K562 (cell line): ENCODE measurements at regions not wholly inside any gene's neighbourhood (a gene's known extent, or its start where the extent isn't known, plus 50 kb on each side); places are given as distances from the start of the nearest gene placed in this dataset.

ENCODE experiments used
- ATAC-seq: fragments of 200-7000 bp; cut with Tn5 transposase; 3 replicates; pipeline ENCODE4 v1.9.1; 2020; ENCODE audit warnings: moderate library complexity
- BruUV-seq: library from RNA; stranded (reverse); fragments of 400-500 nt; replicated peaks from 2 replicates; lab custom pipeline; 2021; lab: Mats Ljungman, UMichigan
- CTCF ChIA-PET: fragments of 300-600 bp; formaldehyde crosslinking; extraction: SDS; loops from one replicate; lab custom pipeline; 2021; ENCODE audit warnings: low intra/inter-chr PET ratio; lab: Yijun Ruan, JAX
- POLR2A ChIA-PET: fragments of 300-600, 350-650 bp; sonication (Branson Sonifier 250); formaldehyde crosslinking; extraction: SDS; loops from one replicate; lab custom pipeline; 2021; ENCODE audit warnings: antibody characterized with exemption, inconsistent platforms; lab: Yijun Ruan, JAX
- DNase-seq, 4 experiments: peaks; one replicate each; pipeline versions ENCODE4 v3.0.0 to v3.0.0-alpha.2; 2011 to 2018; ENCODE audit warnings: low spot score in 3 of 4, mixed read lengths in 3 of 4; ENCODE audit errors: extremely low read depth in 1 of 4
- FAIRE-seq: peaks from 2 replicates; lab custom pipeline; 2011; peaks lifted over from hg19 to GRCh38; lab: Jason Lieb, UNC
- H2AFZ ChIP-seq: 2 replicates; pipeline ENCODE4 v1.6.0; 2011; ENCODE audit warnings: low read depth, low read length, control low read depth, inconsistent platforms
- H3K27ac ChIP-seq: fragments of 200-600 bp; 3 replicates; pipeline ENCODE4 v1.8.0; 2011; ENCODE audit warnings: low read depth, mild to moderate bottlenecking, control low read depth, inconsistent platforms, low read length, moderate library complexity, mixed read lengths; ENCODE audit errors: extremely low read depth
- H3K27me3 ChIP-seq, 2 experiments: fragments of 300-600 bp in 1 of 2; 2 replicates in 1 of 2; 3 replicates in 1 of 2; pipeline versions ENCODE4 v1.6.0 to v1.8.0; 2011; ENCODE audit warnings: inconsistent platforms in 2 of 2, low read length in 2 of 2, mild to moderate bottlenecking in 1 of 2, mixed read lengths in 1 of 2, moderate library complexity in 1 of 2; ENCODE audit not compliant: control insufficient read depth in 2 of 2, insufficient read depth in 2 of 2
- H3K36me3 ChIP-seq: fragments of 300-600 bp; 3 replicates; pipeline ENCODE4 v1.8.0; 2011; ENCODE audit warnings: mild to moderate bottlenecking, low read length, inconsistent platforms; ENCODE audit not compliant: control insufficient read depth, insufficient read depth
- H3K4me1 ChIP-seq, 2 experiments: fragments of 200-600 bp in 1 of 2; replicated peaks in 1 of 2; 2 replicates in 1 of 2; 3 replicates in 1 of 2; pipeline versions ENCODE4 v1.5.1 to v1.8.0; 2011; ENCODE audit warnings: inconsistent platforms in 2 of 2, low read length in 2 of 2, mild to moderate bottlenecking in 1 of 2, mixed read lengths in 1 of 2, moderate library complexity in 1 of 2; ENCODE audit not compliant: control insufficient read depth in 2 of 2, insufficient read depth in 2 of 2
- H3K4me2 ChIP-seq: 2 replicates; pipeline ENCODE4 v1.6.1; 2011; ENCODE audit warnings: low read length, control low read depth, inconsistent platforms, mixed read lengths; ENCODE audit not compliant: insufficient read depth
- H3K4me3 ChIP-seq: fragments of 200-600 bp; sonication (generic), shearing (Covaris generic); 2 replicates; pipeline ENCODE4 v1.5.1; 2016; ENCODE audit warnings: control low read depth, inconsistent platforms
- H3K79me2 ChIP-seq: fragments of 200-600 bp; 3 replicates; pipeline ENCODE4 v1.8.0; 2011; ENCODE audit warnings: low read length, inconsistent platforms; ENCODE audit not compliant: control insufficient read depth, insufficient read depth
- H3K9ac ChIP-seq, 2 experiments: 2 replicates each; pipeline versions ENCODE4 v1.6.0 to v1.6.1; 2011; ENCODE audit warnings: low read depth in 2 of 2, low read length in 2 of 2, control low read depth in 1 of 2, inconsistent platforms in 1 of 2, mild to moderate bottlenecking in 1 of 2, mixed read lengths in 1 of 2; ENCODE audit not compliant: insufficient read depth in 1 of 2
- H3K9me1 ChIP-seq: one replicate; pipeline ENCODE4 v1.6.0; 2011; ENCODE audit warnings: inconsistent platforms, mild to moderate bottlenecking, low read length, moderate library complexity; ENCODE audit not compliant: control insufficient read depth, insufficient read depth
- H3K9me3 ChIP-seq: replicated peaks from 2 replicates; pipeline ENCODE4 v1.5.1; 2011; ENCODE audit warnings: low read depth, low read length, inconsistent platforms; ENCODE audit not compliant: control insufficient read depth, insufficient read depth
- H4K20me1 ChIP-seq: replicated peaks from 2 replicates; pipeline ENCODE4 v1.6.1; 2011; ENCODE audit warnings: low read length, inconsistent platforms, mixed read lengths; ENCODE audit not compliant: control insufficient read depth, insufficient read depth
- CCAR2 ChIP-seq: fragments of 200-400 bp; formaldehyde crosslinking; IDR thresholded peaks from 2 replicates; pipeline ENCODE4 v1.6.1; 2017; ENCODE audit warnings: mild to moderate bottlenecking, low read depth, low read length
- CHD4 ChIP-seq: fragments of 200-600 bp; sonication (generic); IDR thresholded peaks from 3 replicates; pipeline ENCODE4 v1.6.1; 2012; ENCODE audit warnings: low read depth, mild to moderate bottlenecking, mixed read lengths, low read length, inconsistent platforms; ENCODE audit not compliant: insufficient read depth, insufficient replicate concordance, poor library complexity, severe bottlenecking
- E2F1 ChIP-seq: sonication (generic); formaldehyde crosslinking; IDR thresholded peaks from 2 replicates; pipeline ENCODE4 v1.8.1; 2023; ENCODE audit warnings: mild to moderate bottlenecking, missing genetic modification reagents, moderate library complexity
- FUS ChIP-seq: fragments of 200-400 bp; formaldehyde crosslinking; optimal IDR thresholded peaks from 2 replicates; pipeline ENCODE3; 2017; ENCODE audit warnings: low read depth, low read length
- GTF2B ChIP-seq: IDR thresholded peaks from 2 replicates; pipeline ENCODE4 v1.6.1; 2011; ENCODE audit not compliant: insufficient read length; ENCODE audit errors: extremely low read depth
- GTF3C2 ChIP-seq: IDR thresholded peaks from 3 replicates; pipeline ENCODE4 v1.6.1; 2011; ENCODE audit warnings: borderline replicate concordance, mild to moderate bottlenecking, moderate library complexity; ENCODE audit not compliant: insufficient read length; ENCODE audit errors: extremely low read depth
- HDGF ChIP-seq: fragments of 450-650 bp; IDR thresholded peaks from 2 replicates; pipeline ENCODE4 v1.6.1; 2016
- KLF10 ChIP-seq: fragments of 250-450 bp; sonication (Bioruptor Pico); IDR thresholded peaks from 2 replicates; pipeline ENCODE4 v1.6.1; 2021; ENCODE audit warnings: matching md5 sums
- NR2C1 ChIP-seq, 2 experiments: fragments of 450-650 bp; IDR thresholded peaks; 2 replicates each; pipeline ENCODE4 v1.6.1; 2017; ENCODE audit warnings: mild to moderate bottlenecking in 2 of 2, antibody characterized with exemption in 1 of 2, inconsistent platforms in 1 of 2, missing compliant biosample characterization in 1 of 2, missing genetic modification characterization in 1 of 2
- TCF7L2 ChIP-seq: fragments of 150-350 bp; IDR thresholded peaks from 2 replicates; pipeline ENCODE4 v1.6.1; 2016; ENCODE audit warnings: low read depth, mild to moderate bottlenecking, low read length, moderate library complexity
- YBX1 ChIP-seq: fragments of 450-650 bp; IDR thresholded peaks from 2 replicates; pipeline ENCODE4 v1.7.1; 2016; ENCODE audit warnings: mild to moderate bottlenecking
- ZBTB2 ChIP-seq: fragments of 450-650 bp; IDR thresholded peaks from 2 replicates; pipeline ENCODE4 v1.6.1; 2016; ENCODE audit warnings: antibody characterized with exemption
- ZNF133 ChIP-seq: fragments of 250-450 bp; sonication (Bioruptor Pico); IDR thresholded peaks from 2 replicates; pipeline ENCODE4 v1.4.0; 2020; ENCODE audit warnings: mild to moderate bottlenecking
- ZNF165 ChIP-seq: fragments of 250-450 bp; sonication (Bioruptor Pico); IDR thresholded peaks from 2 replicates; pipeline ENCODE4 v1.4.0; 2020; ENCODE audit warnings: borderline replicate concordance
- ZNF282 ChIP-seq: sonication (generic); formaldehyde crosslinking; IDR thresholded peaks from 2 replicates; pipeline ENCODE4 v1.8.1; 2023; ENCODE audit warnings: missing genetic modification reagents
- ZNF696 ChIP-seq: fragments of 250-450 bp; sonication (Bioruptor Pico); conservative IDR thresholded peaks from 2 replicates; pipeline ENCODE4 v1.4.0; 2020; ENCODE audit warnings: mild to moderate bottlenecking, moderate library complexity
- WGBS: fragments of 100-300 bp; shearing (Covaris generic); methylation state at CpG from one replicate; pipeline ENCODE4 v1.1.6; 2016; ENCODE audit warnings: low coverage, mixed read lengths; ENCODE audit not compliant: insufficient coverage; ENCODE audit errors: missing lambda C conversion rate; 5-methylcytosine and 5-hydroxymethylcytosine counted together
- in situ Hi-C: fragments of 300-500 bp; cut with MboI; formaldehyde crosslinking; loops from 4 replicates; pipeline ENCODE4 v1.15.0; 2018; ENCODE audit warnings: inconsistent platforms, mixed read lengths
- intact Hi-C: fragments of 100-400 bp; cut with micrococcal nuclease; formaldehyde crosslinking; loops from 2 replicates; pipeline ENCODE4 v1.14.2; 2022

GRCh38 chr6:22800451-22800850, 231.1 kb downstream of the HDGFL1 start:
- H3K27me3 ChIP-seq: no peaks in the 10 kb centered on the region
- no peak overlapping the region for H3K4me3 ChIP-seq
- in situ Hi-C loops (no loop called here), intact Hi-C loops (no loop called here)
- POLR2A ChIA-PET: no interaction called here
- no peak for FAIRE-seq
- H3K4me2 ChIP-seq: no peak overlapping the region
- H3K27ac ChIP-seq: no peak overlapping the region
- H3K9me1 ChIP-seq: no peaks in the 10 kb centered on the region
- H3K79me2 ChIP-seq: no peaks in the 10 kb centered on the region
- H3K9me3 ChIP-seq: no peaks in the 10 kb centered on the region
- no TSS peak for BruUV-seq
- H3K36me3 ChIP-seq: no peaks in the 10 kb centered on the region
- H3K4me1 ChIP-seq: no peaks in the 10 kb centered on the region
- TF ChIP-seq GTF3C2: no peak
- TF ChIP-seq CCAR2: no peak
- no peak for TF ChIP-seq TCF7L2
- no peak for TF ChIP-seq FUS
- no peak for TF ChIP-seq E2F1 (CRISPR knock-in tag)
- TF ChIP-seq KLF10 (CRISPR knock-in tag): no peak
- TF ChIP-seq ZNF282: no peak
- no peak for TF ChIP-seq YBX1
- TF ChIP-seq GTF2B: no peak
- no peak for TF ChIP-seq ZNF133
- no peak for TF ChIP-seq ZNF165 (CRISPR knock-in tag)
- TF ChIP-seq HDGF: no peak
- no peak for TF ChIP-seq ZNF696 (CRISPR knock-in tag)
- no peak for TF ChIP-seq CHD4
- TF ChIP-seq NR2C1 (IDR thresholded peaks at IDR 0.05): no peak
- no peak for TF ChIP-seq NR2C1 (tag; IDR thresholded peaks at IDR 0.05)
- TF ChIP-seq ZBTB2: no peak
- no peak overlapping the region for H3K9ac ChIP-seq
- WGBS: 0% methylated on average over 1 of the region's 1 CpG
- ATAC-seq: no peak
- H2AFZ ChIP-seq: no peak overlapping the region
- no peaks in the 10 kb centered on the region for H4K20me1 ChIP-seq
- no peak for DNase-seq
- CTCF ChIA-PET: no interaction called here
